Peyer's patch (tissue), 4 donors: ENCODE measurements at regions not wholly inside any gene's neighbourhood (a gene's known extent, or its start where the extent isn't known, plus 50 kb on each side); places are given as distances from the start of the nearest gene placed in this dataset.

Experiments used
- DNase-seq, 3 donors: peaks; one replicate each; pipeline ENCODE4 v3.0.0-alpha.2; 2017 to 2019
- H3K27ac ChIP-seq, 4 donors: fragments of 200-600 bp; sonication (generic); one replicate each; pipeline ENCODE4 v1.5.1; 2016 to 2019
- H3K27me3 ChIP-seq, 2 donors: fragments of 200-600 bp; sonication (generic); one replicate each; pipeline ENCODE4 v1.5.1; 2019
- H3K36me3 ChIP-seq, 3 donors: fragments of 200-600 bp; sonication (generic); one replicate each; pipeline ENCODE4 v1.5.1; 2016 to 2019
- H3K4me1 ChIP-seq, 4 donors: fragments of 200-600 bp; sonication (generic); one replicate each; pipeline ENCODE4 v1.5.1; 2016 to 2019
- H3K4me3 ChIP-seq, 4 donors: fragments of 200-600 bp; sonication (generic); 1 replicate in 3 of 4; 2 replicates in 1 of 4; pipeline ENCODE4 v1.5.1; 2016 to 2019; ENCODE audit warnings: mild to moderate bottlenecking in 1 of 4
- H3K9me3 ChIP-seq, 4 donors: fragments of 200-600 bp; sonication (generic); one replicate each; pipeline ENCODE4 v1.5.1; 2016 to 2019; ENCODE audit warnings: mild to moderate bottlenecking in 1 of 4
- POLR2A ChIP-seq, 2 donors: fragments of 450-650 bp; IDR thresholded peaks; one replicate each; pipeline ENCODE4 v1.5.1; 2017; ENCODE audit warnings: antibody characterized with exemption in 2 of 2, mild to moderate bottlenecking in 2 of 2, moderate library complexity in 2 of 2
- TF ChIP-seq, protein P1 (sequence below), 6 experiments: fragments of 450-650 bp in 4 of 6; fragments of 200-600 bp in 2 of 6; sonication (generic) in 1 of 6; IDR thresholded peaks; one replicate each; pipeline ENCODE4 v1.5.1; 2017 to 2019; ENCODE audit warnings: antibody characterized with exemption in 6 of 6, mild to moderate bottlenecking in 3 of 6, moderate library complexity in 1 of 6

DNA sequence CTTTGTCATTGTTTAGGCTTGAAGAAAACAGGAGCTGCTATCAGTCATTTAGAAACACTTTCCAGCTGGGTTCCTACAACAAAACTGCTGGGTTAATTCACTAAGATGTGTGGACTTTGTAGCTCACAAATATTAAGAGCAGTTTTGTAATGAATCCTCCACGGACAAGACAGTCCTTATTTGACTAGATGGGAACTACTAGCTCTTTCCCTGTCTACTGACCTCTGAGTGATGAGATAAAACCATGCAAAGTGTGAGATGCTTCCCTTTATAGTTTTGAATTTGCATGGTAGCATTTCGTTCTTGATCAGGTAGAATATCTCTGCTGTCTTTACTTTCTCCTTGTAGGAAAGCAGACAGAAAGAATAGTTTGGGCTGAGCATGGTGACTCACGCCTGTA, 72.9 kb upstream of the STXBP6 start:
- DNase-seq, result no peak
- no peaks in the 10 kb centered on the region for H3K9me3 ChIP-seq
- H3K36me3 ChIP-seq, result no peaks in the 10 kb centered on the region
- H3K4me3 ChIP-seq, result no peak overlapping the region
- no peaks in the 10 kb centered on the region for H3K4me1 ChIP-seq
- no peaks in the 10 kb centered on the region for H3K27me3 ChIP-seq
- TF ChIP-seq, protein P1, sequence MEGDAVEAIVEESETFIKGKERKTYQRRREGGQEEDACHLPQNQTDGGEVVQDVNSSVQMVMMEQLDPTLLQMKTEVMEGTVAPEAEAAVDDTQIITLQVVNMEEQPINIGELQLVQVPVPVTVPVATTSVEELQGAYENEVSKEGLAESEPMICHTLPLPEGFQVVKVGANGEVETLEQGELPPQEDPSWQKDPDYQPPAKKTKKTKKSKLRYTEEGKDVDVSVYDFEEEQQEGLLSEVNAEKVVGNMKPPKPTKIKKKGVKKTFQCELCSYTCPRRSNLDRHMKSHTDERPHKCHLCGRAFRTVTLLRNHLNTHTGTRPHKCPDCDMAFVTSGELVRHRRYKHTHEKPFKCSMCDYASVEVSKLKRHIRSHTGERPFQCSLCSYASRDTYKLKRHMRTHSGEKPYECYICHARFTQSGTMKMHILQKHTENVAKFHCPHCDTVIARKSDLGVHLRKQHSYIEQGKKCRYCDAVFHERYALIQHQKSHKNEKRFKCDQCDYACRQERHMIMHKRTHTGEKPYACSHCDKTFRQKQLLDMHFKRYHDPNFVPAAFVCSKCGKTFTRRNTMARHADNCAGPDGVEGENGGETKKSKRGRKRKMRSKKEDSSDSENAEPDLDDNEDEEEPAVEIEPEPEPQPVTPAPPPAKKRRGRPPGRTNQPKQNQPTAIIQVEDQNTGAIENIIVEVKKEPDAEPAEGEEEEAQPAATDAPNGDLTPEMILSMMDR (IDR thresholded peaks at IDR 0.05), result no peak
- TF ChIP-seq POLR2A (IDR thresholded peaks at IDR 0.05), result no peak
- no peak overlapping the region for H3K27ac ChIP-seq

- TF ChIP-seq, protein P1 (IDR thresholded peaks at IDR 0.05), result no peak
- no peaks in the 10 kb centered on the region for H3K36me3 ChIP-seq
These were observed 72.3 kb upstream of the STXBP6 start for GRCh38 chr14:25122211-25122610.

DNA sequence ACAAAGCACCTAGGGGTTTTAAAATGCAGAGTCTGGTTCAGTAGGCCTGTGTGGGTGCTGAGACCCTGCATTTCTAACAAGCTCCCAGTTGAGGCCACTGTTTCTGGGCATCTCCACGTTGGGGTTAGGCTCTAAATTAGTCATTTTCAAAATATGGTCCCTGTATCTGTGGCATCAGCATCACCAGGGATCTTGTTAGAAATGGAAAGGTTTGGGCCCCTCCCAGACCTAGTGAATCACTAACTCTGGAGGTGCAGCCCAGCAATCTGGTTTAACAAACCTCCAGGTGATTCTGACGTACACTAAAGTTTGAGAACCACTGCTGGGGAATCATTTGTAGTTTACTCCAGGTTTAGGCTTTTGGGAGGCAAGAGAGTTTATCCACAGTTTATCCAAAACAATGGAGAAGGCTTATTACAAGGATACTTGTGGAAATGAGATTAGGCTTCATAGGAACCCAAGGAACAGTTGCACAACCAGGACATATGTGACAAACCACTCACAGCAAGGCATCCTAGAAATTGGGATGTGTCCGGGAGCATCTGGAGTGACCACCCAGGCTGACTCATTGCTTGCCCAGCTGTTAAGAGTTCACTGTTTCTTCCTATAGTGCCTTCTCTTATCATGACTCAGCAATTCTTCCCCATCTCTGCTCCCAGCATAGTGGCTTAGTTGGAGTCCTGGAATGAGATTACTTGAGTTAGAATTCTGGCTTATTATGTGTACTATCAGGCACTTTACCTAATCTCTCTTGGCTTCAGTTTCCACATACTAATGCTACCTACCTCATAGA, 71.6 kb upstream of the STXBP6 start:
- no peaks in the 10 kb centered on the region for H3K27me3 ChIP-seq
- no peaks in the 10 kb centered on the region for H3K9me3 ChIP-seq
- H3K27ac ChIP-seq, result no peak overlapping the region
- TF ChIP-seq, protein P1 (IDR thresholded peaks at IDR 0.05), result no peak
- TF ChIP-seq POLR2A (IDR thresholded peaks at IDR 0.05), result no peak
- H3K36me3 ChIP-seq, result no peaks in the 10 kb centered on the region
- H3K4me3 ChIP-seq, result no peak overlapping the region
- DNase-seq, result no peak
- no peaks in the 10 kb centered on the region for H3K4me1 ChIP-seq

More at GRCh38 chr14:25122211-25122610, 72.3 kb upstream of the STXBP6 start:
- Histone ChIP-seq H3K4me3 (no peak overlapping the region), H3K27ac (no peak overlapping the region), H3K4me1 (no peaks in the 10 kb centered on the region), H3K27me3 (no peaks in the 10 kb centered on the region), H3K9me3 (no peaks in the 10 kb centered on the region)
- DNase-seq, result no peak

DNA sequence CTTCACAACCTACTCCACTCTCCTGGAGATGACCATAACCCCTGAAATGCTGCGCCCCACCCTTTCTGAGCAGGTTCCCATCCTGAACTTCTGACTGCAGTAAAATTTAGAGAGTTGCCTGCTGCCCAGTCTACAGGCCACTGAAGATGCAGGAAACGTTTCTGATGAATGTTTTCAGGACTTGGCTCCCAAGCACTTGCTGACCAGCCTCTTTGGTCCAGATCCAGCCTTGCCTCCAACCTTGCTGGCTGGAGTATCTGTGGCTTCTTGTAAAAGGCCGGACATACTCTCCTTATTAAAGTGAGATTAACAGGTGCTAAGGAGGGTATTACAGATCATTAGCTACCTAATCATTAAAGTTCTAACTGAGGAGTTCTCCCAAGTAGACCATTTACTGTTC, 70.3 kb upstream of the STXBP6 start:
- H3K36me3 ChIP-seq, result no peaks in the 10 kb centered on the region
- no peak for DNase-seq
- no peak for TF ChIP-seq POLR2A (IDR thresholded peaks at IDR 0.05)
- TF ChIP-seq, protein P1 (IDR thresholded peaks at IDR 0.05), result no peak
- no peak overlapping the region for H3K4me3 ChIP-seq
- H3K4me1 ChIP-seq, result no peaks in the 10 kb centered on the region
- no peak overlapping the region for H3K27ac ChIP-seq
- H3K27me3 ChIP-seq, result no peaks in the 10 kb centered on the region
- H3K9me3 ChIP-seq, result no peaks in the 10 kb centered on the region

DNA sequence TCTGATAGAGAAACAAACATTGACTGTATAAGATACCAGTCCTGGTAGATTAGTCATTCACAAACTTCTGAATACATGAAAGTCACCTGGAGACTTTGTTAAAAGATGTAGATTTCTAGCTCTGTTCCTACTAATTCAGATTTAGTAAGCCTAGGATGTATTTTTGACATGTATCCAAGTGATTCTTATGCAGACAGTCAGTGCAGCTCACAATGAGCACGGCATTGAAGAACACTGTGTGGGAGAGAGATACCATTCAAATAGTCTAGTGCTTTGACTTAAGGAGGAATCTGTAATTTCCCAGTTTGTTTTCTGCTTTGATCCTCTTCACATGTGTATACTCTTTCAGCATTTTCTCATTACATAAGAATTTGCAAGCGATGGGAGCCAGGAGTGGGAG, 68.7 kb upstream of the STXBP6 start:
- no peak for DNase-seq
- no peak overlapping the region for H3K27ac ChIP-seq
- TF ChIP-seq, protein P1 (IDR thresholded peaks at IDR 0.05), result no peak
- no peak for TF ChIP-seq POLR2A (IDR thresholded peaks at IDR 0.05)
- H3K4me1 ChIP-seq, result no peaks in the 10 kb centered on the region
- H3K36me3 ChIP-seq, result no peaks in the 10 kb centered on the region
- no peak overlapping the region for H3K4me3 ChIP-seq
- H3K9me3 ChIP-seq, result no peaks in the 10 kb centered on the region
- H3K27me3 ChIP-seq, result no peaks in the 10 kb centered on the region
